Thyroid gland (tissue), 4 donors: ENCODE measurements at regions not wholly inside any gene's neighbourhood (a gene's known extent, or its start where the extent isn't known, plus 50 kb on each side); places are given as distances from the start of the nearest gene placed in this dataset.

Experiments
- DNase-seq, 2 donors: peaks; one replicate each; pipeline ENCODE4 v3.0.0-alpha.2; 2019
- H3K27ac ChIP-seq, 3 donors: fragments of 200-600 bp; sonication (generic); 1 replicate in 2 of 3; 2 replicates in 1 of 3; pipeline ENCODE4 v1.5.1; 2016 to 2019; ENCODE audit warnings: mild to moderate bottlenecking in 1 of 3, moderate library complexity in 1 of 3
- H3K27me3 ChIP-seq: fragments of 200-600 bp; sonication (generic); one replicate; pipeline ENCODE4 v1.5.1; 2019
- H3K36me3 ChIP-seq, 2 donors: fragments of 200-600 bp; sonication (generic); one replicate each; pipeline ENCODE4 v1.5.1; 2016 to 2019
- H3K4me1 ChIP-seq, 2 donors: fragments of 200-600 bp; sonication (generic); one replicate each; pipeline ENCODE4 v1.5.1; 2017 to 2019
- H3K4me3 ChIP-seq, 3 donors: fragments of 200-600 bp; sonication (generic); replicated peaks in 1 of 3; 1 replicate in 2 of 3; 2 replicates in 1 of 3; pipeline ENCODE4 v1.5.1; 2016; ENCODE audit warnings: mild to moderate bottlenecking in 1 of 3
- H3K9me3 ChIP-seq: fragments of 200-600 bp; sonication (generic); one replicate; pipeline ENCODE4 v1.5.1; 2017
- POLR2A ChIP-seq, 2 donors: fragments of 450-650 bp; IDR thresholded peaks; one replicate each; pipeline ENCODE4 v1.6.1; 2017; ENCODE audit warnings: antibody characterized with exemption in 2 of 2, mild to moderate bottlenecking in 2 of 2, moderate library complexity in 1 of 2
- WGBS, 2 donors: methylation state at CpG; one replicate each; pipeline ENCODE4 v1.1.5; 2017; 5-methylcytosine and 5-hydroxymethylcytosine counted together
- intact Hi-C: fragments of 100-400 bp; cut with DNase I; formaldehyde crosslinking; loops from one replicate; pipeline ENCODE4 v1.15.1; 2023
- TF ChIP-seq, protein P1 (sequence below), 6 experiments: fragments of 200-600 bp in 3 of 6; fragments of 450-650 bp in 3 of 6; sonication (generic) in 3 of 6; IDR thresholded peaks; one replicate each; pipeline ENCODE4 v1.5.1; 2016 to 2019; ENCODE audit warnings: antibody characterized with exemption in 6 of 6, mild to moderate bottlenecking in 2 of 6, inconsistent platforms in 1 of 6, moderate library complexity in 1 of 6

DNA sequence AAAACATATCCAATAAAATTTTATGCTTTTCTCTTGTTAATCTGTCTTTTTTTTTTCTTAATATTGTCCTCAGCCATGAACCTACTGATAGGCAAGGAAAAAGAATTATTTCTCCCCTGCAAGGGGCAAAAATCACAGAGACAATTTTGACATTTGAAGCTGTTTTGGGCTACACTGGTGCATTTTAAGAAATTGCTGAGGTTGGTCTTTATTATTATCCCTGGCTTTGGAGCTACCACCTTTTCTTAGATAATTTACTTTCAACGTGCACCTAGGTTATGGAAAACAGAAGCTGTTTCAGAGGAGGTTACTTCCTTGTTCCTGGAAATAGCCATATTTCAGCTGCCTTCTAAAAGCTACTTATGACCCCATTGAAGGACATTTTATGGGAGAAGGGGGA lies 195.5 kb upstream of the KYNU start:
- Histone ChIP-seq H3K27me3 (no peaks in the 10 kb centered on the region), H3K4me3 (no peak overlapping the region), H3K9me3 (no peaks in the 10 kb centered on the region), H3K36me3 (no peaks in the 10 kb centered on the region), H3K4me1 (no peaks in the 10 kb centered on the region), H3K27ac (no peak overlapping the region)
- intact Hi-C loops, result no loop called here
- no peak for DNase-seq
- WGBS, 2 donors, result 64 to 76% methylated on average over 1 of the region's 1 CpG
- TF ChIP-seq POLR2A (IDR thresholded peaks at IDR 0.05), result no peak
- TF ChIP-seq, protein P1, sequence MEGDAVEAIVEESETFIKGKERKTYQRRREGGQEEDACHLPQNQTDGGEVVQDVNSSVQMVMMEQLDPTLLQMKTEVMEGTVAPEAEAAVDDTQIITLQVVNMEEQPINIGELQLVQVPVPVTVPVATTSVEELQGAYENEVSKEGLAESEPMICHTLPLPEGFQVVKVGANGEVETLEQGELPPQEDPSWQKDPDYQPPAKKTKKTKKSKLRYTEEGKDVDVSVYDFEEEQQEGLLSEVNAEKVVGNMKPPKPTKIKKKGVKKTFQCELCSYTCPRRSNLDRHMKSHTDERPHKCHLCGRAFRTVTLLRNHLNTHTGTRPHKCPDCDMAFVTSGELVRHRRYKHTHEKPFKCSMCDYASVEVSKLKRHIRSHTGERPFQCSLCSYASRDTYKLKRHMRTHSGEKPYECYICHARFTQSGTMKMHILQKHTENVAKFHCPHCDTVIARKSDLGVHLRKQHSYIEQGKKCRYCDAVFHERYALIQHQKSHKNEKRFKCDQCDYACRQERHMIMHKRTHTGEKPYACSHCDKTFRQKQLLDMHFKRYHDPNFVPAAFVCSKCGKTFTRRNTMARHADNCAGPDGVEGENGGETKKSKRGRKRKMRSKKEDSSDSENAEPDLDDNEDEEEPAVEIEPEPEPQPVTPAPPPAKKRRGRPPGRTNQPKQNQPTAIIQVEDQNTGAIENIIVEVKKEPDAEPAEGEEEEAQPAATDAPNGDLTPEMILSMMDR (IDR thresholded peaks at IDR 0.05), result no peak

DNA sequence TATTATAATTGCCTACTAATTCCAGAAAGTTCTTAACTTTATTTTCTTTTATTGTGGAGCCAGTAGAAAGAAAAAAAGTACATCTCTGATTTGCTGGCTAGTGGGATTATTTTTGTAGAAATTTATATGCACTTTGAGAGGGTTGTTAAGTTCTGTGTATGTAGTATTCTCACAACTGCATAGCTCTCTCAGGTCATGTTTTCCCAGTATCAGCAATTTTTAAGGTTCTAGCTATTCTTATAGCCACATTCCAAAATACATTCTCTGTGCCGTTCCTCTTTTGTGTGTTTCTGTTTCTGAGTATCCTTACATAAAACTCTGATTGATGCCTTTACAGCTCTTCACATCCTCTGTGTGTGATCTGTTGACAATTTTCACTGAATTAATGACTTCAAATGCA lies 199.3 kb upstream of the KYNU start:
- no peaks in the 10 kb centered on the region for H3K36me3 ChIP-seq
- no peaks in the 10 kb centered on the region for H3K4me1 ChIP-seq
- H3K9me3 ChIP-seq, result no peaks in the 10 kb centered on the region
- 73 to 78% methylated on average over 1 of the region's 1 CpG for WGBS, 2 donors
- TF ChIP-seq, protein P1 (IDR thresholded peaks at IDR 0.05), result no peak
- TF ChIP-seq POLR2A (IDR thresholded peaks at IDR 0.05), result no peak
- H3K27me3 ChIP-seq, result no peaks in the 10 kb centered on the region
- H3K27ac ChIP-seq, result no peak overlapping the region
- no peak for DNase-seq
- no peak overlapping the region for H3K4me3 ChIP-seq
- intact Hi-C loops, result no loop called here

DNA sequence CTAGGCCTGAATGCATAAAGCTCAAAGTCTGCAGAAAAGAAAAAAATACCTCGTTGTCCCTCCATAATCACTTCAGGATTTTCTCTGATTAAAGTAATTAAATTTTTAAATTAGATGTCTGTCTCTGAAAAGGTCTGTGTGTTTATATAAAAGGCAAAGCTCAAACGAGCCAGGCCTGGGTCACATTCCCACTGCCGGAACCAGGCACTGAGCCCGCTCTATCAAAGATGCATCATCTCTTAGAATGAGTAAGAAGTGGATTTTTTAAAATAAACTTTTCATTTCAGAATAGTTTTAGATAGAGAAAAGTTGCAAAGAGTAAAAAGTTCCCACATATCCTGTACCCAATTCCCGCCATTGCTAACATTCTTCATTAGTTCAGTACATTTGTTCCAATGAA lies 202.1 kb upstream of the KYNU start:
- TF ChIP-seq, protein P1 (IDR thresholded peaks at IDR 0.05), result no peak
- no peak for TF ChIP-seq POLR2A (IDR thresholded peaks at IDR 0.05)
- Histone ChIP-seq H3K36me3 (no peaks in the 10 kb centered on the region), H3K4me1 (no peaks in the 10 kb centered on the region), H3K4me3 (no peak overlapping the region), H3K9me3 (no peaks in the 10 kb centered on the region), H3K27ac (no peak overlapping the region), H3K27me3 (no peaks in the 10 kb centered on the region)
- 83% methylated on average over 5 of the region's 5 CpGs for WGBS, 2 donors
- intact Hi-C loops, result no loop called here
- DNase-seq, result no peak

DNA sequence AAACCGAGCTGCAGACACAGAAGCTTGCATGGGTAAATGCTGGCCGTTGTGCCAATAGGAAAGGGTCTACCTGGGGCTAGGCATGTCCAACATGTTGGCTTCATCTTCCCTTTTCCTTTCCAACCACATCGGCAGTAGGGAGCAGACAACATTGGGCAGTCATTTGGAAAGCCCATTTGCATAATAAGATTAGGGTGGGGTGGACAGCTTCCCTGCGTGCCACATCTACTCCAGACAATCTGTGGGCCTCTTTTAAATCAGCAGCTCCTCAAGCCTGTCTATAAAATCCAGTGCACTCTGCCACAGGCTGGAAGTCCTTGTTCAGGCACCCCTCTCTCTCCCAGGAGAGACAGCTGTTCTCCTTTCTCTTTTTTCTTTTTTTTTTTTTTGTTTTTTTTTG lies 203.6 kb upstream of the KYNU start:
- no peak overlapping the region for H3K4me3 ChIP-seq
- DNase-seq, result no peak
- no peaks in the 10 kb centered on the region for H3K27me3 ChIP-seq
- TF ChIP-seq, protein P1 (IDR thresholded peaks at IDR 0.05), result no peak
- no peak for TF ChIP-seq POLR2A (IDR thresholded peaks at IDR 0.05)
- WGBS, 2 donors, result 75 to 76% methylated on average over 4 of the region's 4 CpGs
- no peaks in the 10 kb centered on the region for H3K36me3 ChIP-seq
- intact Hi-C loops, result no loop called here
- H3K27ac ChIP-seq, result no peak overlapping the region
- H3K4me1 ChIP-seq, result no peaks in the 10 kb centered on the region
- no peaks in the 10 kb centered on the region for H3K9me3 ChIP-seq

DNA sequence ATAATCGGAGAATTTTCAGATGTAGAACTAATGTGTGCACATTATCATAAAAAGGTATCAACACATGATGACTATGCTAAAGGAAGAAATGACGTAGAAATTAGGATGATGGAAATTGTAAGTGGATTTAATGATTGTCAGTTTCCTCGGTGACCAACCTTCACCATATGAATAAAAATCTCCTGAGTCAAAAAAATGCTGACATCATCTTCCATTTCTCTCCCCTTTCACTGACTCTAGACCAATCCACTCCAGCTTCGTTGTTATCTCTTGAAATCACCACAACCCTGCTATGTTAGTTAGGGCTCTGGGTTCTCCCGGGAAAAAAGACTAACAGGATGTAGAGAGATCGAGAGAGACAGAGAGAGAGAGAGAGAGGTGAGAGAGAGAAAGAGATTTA lies 204.8 kb upstream of the KYNU start:
- TF ChIP-seq, protein P1 (IDR thresholded peaks at IDR 0.05), result no peak
- no peak for TF ChIP-seq POLR2A (IDR thresholded peaks at IDR 0.05)
- Histone ChIP-seq H3K4me1 (no peaks in the 10 kb centered on the region), H3K36me3 (no peaks in the 10 kb centered on the region), H3K9me3 (no peaks in the 10 kb centered on the region), H3K27me3 (no peaks in the 10 kb centered on the region), H3K4me3 (no peak overlapping the region), H3K27ac (no peak overlapping the region)
- no peak for DNase-seq
- intact Hi-C loops, result no loop called here
- 86 to 87% methylated on average over 6 of the region's 6 CpGs for WGBS, 2 donors
